ENCODE measurements at regions not wholly inside any gene's neighbourhood (a gene's known extent, or its start where the extent isn't known, plus 50 kb on each side); places are given as distances from the start of the nearest gene placed in this dataset.

- Histone ChIP-seq H3K4me3 (ENCODE audit: insufficient read depth, low read depth, low read length) (no peak overlapping the region), H3K36me3 (ENCODE audit: insufficient read depth, low read length) (no peaks in the 10 kb centered on the region), H3K9me3 (ENCODE audit: insufficient read depth, low read depth, low read length) (peaks cover 3% of the 10 kb centered on the region), H3K79me2 (ENCODE audit: insufficient read depth, low read length) (no peaks in the 10 kb centered on the region), H3K4me1 (ENCODE audit: insufficient read depth, low read length) (no peaks in the 10 kb centered on the region), H3K27me3 (ENCODE audit: insufficient read depth, low read length) (no peaks in the 10 kb centered on the region), H3K27ac (ENCODE audit: low read depth, low read length) (peak overlapping the region; percentile 38), H3K9ac (ENCODE audit: low read length) (no peak overlapping the region), H2AFZ (ENCODE audit: low read depth, low read length) (no peak overlapping the region), H4K20me1 (ENCODE audit: insufficient read depth, low read length) (no peaks in the 10 kb centered on the region), H3K4me2 (ENCODE audit: low read length) (no peak overlapping the region)
- H3K27ac Mint-ChIP-seq (ENCODE audit: unreplicated experiment): no peak overlapping the region
- peaks cover 7% of the 10 kb centered on the region for H3K9me3 Mint-ChIP-seq (ENCODE audit: unreplicated experiment)
- peaks cover 4% of the 10 kb centered on the region for H3K27me3 Mint-ChIP-seq (ENCODE audit: low read depth, unreplicated experiment)
- TF ChIP-seq, protein P1, sequence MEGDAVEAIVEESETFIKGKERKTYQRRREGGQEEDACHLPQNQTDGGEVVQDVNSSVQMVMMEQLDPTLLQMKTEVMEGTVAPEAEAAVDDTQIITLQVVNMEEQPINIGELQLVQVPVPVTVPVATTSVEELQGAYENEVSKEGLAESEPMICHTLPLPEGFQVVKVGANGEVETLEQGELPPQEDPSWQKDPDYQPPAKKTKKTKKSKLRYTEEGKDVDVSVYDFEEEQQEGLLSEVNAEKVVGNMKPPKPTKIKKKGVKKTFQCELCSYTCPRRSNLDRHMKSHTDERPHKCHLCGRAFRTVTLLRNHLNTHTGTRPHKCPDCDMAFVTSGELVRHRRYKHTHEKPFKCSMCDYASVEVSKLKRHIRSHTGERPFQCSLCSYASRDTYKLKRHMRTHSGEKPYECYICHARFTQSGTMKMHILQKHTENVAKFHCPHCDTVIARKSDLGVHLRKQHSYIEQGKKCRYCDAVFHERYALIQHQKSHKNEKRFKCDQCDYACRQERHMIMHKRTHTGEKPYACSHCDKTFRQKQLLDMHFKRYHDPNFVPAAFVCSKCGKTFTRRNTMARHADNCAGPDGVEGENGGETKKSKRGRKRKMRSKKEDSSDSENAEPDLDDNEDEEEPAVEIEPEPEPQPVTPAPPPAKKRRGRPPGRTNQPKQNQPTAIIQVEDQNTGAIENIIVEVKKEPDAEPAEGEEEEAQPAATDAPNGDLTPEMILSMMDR (IDR thresholded peaks at IDR 0.05; ENCODE audit: insufficient read depth, low read depth, low read length): no peak
- TF ChIP-seq EZH2 (IDR thresholded peaks at IDR 0.05; ENCODE audit: insufficient read depth, low read length): no peak
- FAIRE-seq: no peak
- H3K36me3 Mint-ChIP-seq (ENCODE audit: low read depth, unreplicated experiment): no peaks in the 10 kb centered on the region
- DNase-seq (ENCODE audit: low read depth): peak; percentile 94
- no peak overlapping the region for H3K4me3 Mint-ChIP-seq (ENCODE audit: unreplicated experiment)
- peaks cover 11% of the 10 kb centered on the region for H3K4me1 Mint-ChIP-seq (ENCODE audit: low read depth, unreplicated experiment)
These were observed 123.9 kb upstream of the AGBL1 start for GRCh38 chr15:85955501-85956391.

DNA sequence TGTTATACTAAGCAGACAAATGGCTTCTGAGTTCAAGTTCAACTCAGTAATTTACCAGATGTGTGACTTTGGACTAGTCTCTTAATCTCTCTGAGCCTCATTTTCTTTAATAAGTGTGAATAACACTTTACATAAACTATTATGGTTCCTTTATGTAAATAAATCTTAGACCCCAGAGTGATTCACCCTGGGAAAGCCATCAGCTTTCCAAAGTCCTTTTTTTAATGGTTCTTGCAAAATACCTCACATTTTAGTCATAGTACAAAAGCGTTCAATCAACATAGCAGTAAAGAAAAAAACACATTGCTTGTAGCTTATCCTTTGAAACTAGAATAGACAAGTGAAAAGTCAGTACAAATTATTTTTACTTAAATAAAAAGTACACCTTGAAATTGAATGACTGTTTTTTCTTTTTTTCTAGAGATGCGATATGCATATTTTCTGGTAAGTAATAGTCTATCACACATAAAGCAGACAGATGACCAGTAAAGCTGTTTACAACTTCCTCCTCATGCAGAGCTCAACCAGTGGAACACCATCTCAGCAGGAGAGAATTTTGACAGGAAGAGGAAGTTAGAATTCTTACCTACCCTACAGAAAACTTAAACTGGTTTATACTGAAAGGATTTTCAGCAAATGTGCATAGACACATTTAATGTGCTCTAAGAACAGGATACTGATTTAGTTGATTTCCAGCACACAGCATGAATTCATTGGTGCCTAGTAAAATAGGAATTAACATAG lies 123.0 kb upstream of the AGBL1 start:
- Histone ChIP-seq H2AFZ (ENCODE audit: low read depth, low read length) (no peak overlapping the region), H3K27me3 (ENCODE audit: insufficient read depth, low read length) (no peaks in the 10 kb centered on the region)
- H3K9me3 Mint-ChIP-seq (ENCODE audit: unreplicated experiment): peaks cover 7% of the 10 kb centered on the region

More for the DNA sequence above, 123.0 kb upstream of the AGBL1 start:
- H3K4me3 ChIP-seq (ENCODE audit: insufficient read depth, low read depth, low read length): no peak overlapping the region
- Mint-ChIP-seq H3K27me3 (ENCODE audit: low read depth, unreplicated experiment) (peaks cover 4% of the 10 kb centered on the region), H3K4me3 (ENCODE audit: unreplicated experiment) (no peak overlapping the region), H3K4me1 (ENCODE audit: low read depth, unreplicated experiment) (peaks cover 11% of the 10 kb centered on the region), H3K27ac (ENCODE audit: unreplicated experiment) (no peak overlapping the region), H3K36me3 (ENCODE audit: low read depth, unreplicated experiment) (no peaks in the 10 kb centered on the region)
- no peaks in the 10 kb centered on the region for H3K4me1 ChIP-seq (ENCODE audit: insufficient read depth, low read length)
- peaks cover 3% of the 10 kb centered on the region for H3K9me3 ChIP-seq (ENCODE audit: insufficient read depth, low read depth, low read length)
- peak; percentile 93 for DNase-seq (ENCODE audit: low read depth)
- TF ChIP-seq, protein P1 (IDR thresholded peaks at IDR 0.05; ENCODE audit: insufficient read depth, low read depth, low read length): no peak
- TF ChIP-seq EZH2 (IDR thresholded peaks at IDR 0.05; ENCODE audit: insufficient read depth, low read length): no peak
- peak overlapping the region; percentile 38 for H3K27ac ChIP-seq (ENCODE audit: low read depth, low read length)
- H3K79me2 ChIP-seq (ENCODE audit: insufficient read depth, low read length): no peaks in the 10 kb centered on the region
- H3K9ac ChIP-seq (ENCODE audit: low read length): no peak overlapping the region
- no peak for FAIRE-seq
- H4K20me1 ChIP-seq (ENCODE audit: insufficient read depth, low read length): no peaks in the 10 kb centered on the region
- H3K36me3 ChIP-seq (ENCODE audit: insufficient read depth, low read length): no peaks in the 10 kb centered on the region
- H3K4me2 ChIP-seq (ENCODE audit: low read length): peak overlapping the region; percentile 60

All from astrocyte (in vitro differentiated cells and primary cell).